ENCODE measurements at regions not wholly inside any gene's neighbourhood (a gene's known extent, or its start where the extent isn't known, plus 50 kb on each side); places are given as distances from the start of the nearest gene placed in this dataset.
"Not testable (repeated sequence)": the region's sequence is repeated elsewhere in the genome, so short reads cannot be mapped to it uniquely, and the experiment has no call there.

DNA sequence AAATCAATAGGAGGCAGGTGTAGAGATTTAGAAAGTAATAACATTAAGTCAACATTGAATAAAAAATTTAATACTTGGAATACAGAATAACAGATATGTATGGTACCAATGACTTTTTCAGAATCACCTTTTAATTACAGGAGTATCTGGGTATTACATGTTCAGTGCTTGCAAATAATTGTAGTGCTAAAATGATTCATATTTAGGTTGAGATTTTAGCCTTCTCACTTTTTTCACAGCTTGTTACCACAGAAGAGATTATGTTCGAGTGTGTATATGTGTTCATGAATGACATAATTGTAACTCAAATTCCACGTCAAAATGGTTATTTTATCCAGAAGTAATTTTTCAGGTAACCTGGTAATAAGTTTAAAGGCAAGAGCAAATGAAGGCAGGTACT, 187.9 kb upstream of the TBL1XR1 start:
- peaks cover 11% of the 10 kb centered on the region for H3K9me3 ChIP-seq (replicated peaks)
- no peak overlapping the region for H3K27ac ChIP-seq (replicated peaks)
- no peak for DNase-seq
- H3K27me3 ChIP-seq (ENCODE audit: low read depth) = no peaks in the 10 kb centered on the region
- H3K4me1 ChIP-seq = no peaks in the 10 kb centered on the region
- TF ChIP-seq, protein P1, sequence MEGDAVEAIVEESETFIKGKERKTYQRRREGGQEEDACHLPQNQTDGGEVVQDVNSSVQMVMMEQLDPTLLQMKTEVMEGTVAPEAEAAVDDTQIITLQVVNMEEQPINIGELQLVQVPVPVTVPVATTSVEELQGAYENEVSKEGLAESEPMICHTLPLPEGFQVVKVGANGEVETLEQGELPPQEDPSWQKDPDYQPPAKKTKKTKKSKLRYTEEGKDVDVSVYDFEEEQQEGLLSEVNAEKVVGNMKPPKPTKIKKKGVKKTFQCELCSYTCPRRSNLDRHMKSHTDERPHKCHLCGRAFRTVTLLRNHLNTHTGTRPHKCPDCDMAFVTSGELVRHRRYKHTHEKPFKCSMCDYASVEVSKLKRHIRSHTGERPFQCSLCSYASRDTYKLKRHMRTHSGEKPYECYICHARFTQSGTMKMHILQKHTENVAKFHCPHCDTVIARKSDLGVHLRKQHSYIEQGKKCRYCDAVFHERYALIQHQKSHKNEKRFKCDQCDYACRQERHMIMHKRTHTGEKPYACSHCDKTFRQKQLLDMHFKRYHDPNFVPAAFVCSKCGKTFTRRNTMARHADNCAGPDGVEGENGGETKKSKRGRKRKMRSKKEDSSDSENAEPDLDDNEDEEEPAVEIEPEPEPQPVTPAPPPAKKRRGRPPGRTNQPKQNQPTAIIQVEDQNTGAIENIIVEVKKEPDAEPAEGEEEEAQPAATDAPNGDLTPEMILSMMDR (IDR thresholded peaks at IDR 0.05; ENCODE audit: borderline replicate concordance) = no peak
- H3K36me3 ChIP-seq = no peaks in the 10 kb centered on the region
- no peak overlapping the region for H3K4me3 ChIP-seq
- intact Hi-C loops (cut with micrococcal nuclease) = no loop called here

DNA sequence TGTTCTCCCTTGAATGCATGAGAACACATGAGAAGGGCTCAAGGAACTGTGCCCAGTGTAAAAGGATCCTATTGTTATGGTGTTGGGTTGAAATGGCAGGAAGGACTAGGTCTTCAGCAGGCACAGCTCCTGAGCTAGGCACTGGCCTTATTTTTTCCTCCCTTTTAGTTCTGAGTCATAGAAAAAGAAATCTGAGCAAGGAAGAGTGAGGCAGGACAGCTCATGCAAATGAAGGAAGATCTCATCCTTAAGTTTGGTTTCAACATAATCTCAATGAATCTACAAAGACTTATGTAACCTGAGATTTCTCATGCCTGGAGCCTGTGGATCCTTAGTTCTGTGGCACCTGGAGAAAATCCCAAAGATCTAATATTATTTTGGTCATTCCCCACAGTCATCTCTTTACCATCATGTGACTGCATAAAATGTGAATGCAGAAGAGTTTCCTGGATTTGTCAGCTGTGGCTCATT, 188.6 kb upstream of the TBL1XR1 start:
- intact Hi-C loops (cut with micrococcal nuclease) = no loop called here
- H3K27ac ChIP-seq (replicated peaks) = no peak overlapping the region
- TF ChIP-seq, protein P1 (IDR thresholded peaks at IDR 0.05; ENCODE audit: borderline replicate concordance) = no peak

DNA sequence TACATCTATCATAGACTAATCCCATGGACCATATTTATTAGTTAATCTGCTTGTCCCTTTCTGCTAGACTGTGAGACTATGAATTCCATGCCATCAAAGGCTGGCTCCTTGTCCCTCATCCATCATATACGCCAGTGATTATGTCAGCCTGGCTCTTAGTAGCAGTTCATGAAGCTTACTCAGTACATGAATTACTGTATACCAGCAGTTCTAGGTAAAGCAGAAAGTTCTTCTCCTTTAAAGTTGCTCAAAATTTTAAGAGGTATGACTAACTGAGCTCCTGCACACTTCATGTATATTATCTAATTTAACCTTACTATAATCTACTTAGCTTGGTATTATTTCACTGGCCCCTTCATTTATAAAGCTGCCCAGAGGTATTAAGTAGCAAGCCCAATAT, 190.9 kb upstream of the TBL1XR1 start:
- H3K4me1 ChIP-seq = no peaks in the 10 kb centered on the region
- no peak overlapping the region for H3K27ac ChIP-seq (replicated peaks)
- no peaks in the 10 kb centered on the region for H3K9me3 ChIP-seq (replicated peaks)
- no peaks in the 10 kb centered on the region for H3K27me3 ChIP-seq (ENCODE audit: low read depth)
- no peaks in the 10 kb centered on the region for H3K36me3 ChIP-seq
- H3K4me3 ChIP-seq = no peak overlapping the region
- intact Hi-C loops (cut with micrococcal nuclease) = no loop called here
- TF ChIP-seq, protein P1 (IDR thresholded peaks at IDR 0.05; ENCODE audit: borderline replicate concordance) = no peak
- DNase-seq = no peak

More for the DNA sequence above, 188.6 kb upstream of the TBL1XR1 start:
- Histone ChIP-seq H3K9me3 (replicated peaks) (peaks cover 4% of the 10 kb centered on the region), H3K36me3 (no peaks in the 10 kb centered on the region), H3K4me1 (no peaks in the 10 kb centered on the region), H3K27me3 (ENCODE audit: low read depth) (no peaks in the 10 kb centered on the region), H3K4me3 (no peak overlapping the region)
- DNase-seq = no peak

GRCh38 chr3:177394231-177395024, 197.1 kb upstream of the TBL1XR1 start:
- H3K27ac ChIP-seq (replicated peaks); intact Hi-C loops (cut with micrococcal nuclease); DNase-seq; H3K27me3 ChIP-seq (ENCODE audit: low read depth); H3K36me3 ChIP-seq; H3K4me1 ChIP-seq; H3K9me3 ChIP-seq (replicated peaks): not testable (repeated sequence)
- H3K4me3 ChIP-seq = peak overlapping the region; percentile 41

GRCh38 chr3:177396733-177397132, 199.5 kb upstream of the TBL1XR1 start:
- Histone ChIP-seq H3K27ac (replicated peaks) (no peak overlapping the region), H3K27me3 (ENCODE audit: low read depth) (no peaks in the 10 kb centered on the region), H3K4me1 (no peaks in the 10 kb centered on the region), H3K9me3 (replicated peaks) (no peaks in the 10 kb centered on the region), H3K36me3 (no peaks in the 10 kb centered on the region), H3K4me3 (no peak overlapping the region)
- intact Hi-C loops (cut with micrococcal nuclease) = no loop called here
- TF ChIP-seq, protein P1 (IDR thresholded peaks at IDR 0.05; ENCODE audit: borderline replicate concordance) = no peak
- no peak for DNase-seq

DNA sequence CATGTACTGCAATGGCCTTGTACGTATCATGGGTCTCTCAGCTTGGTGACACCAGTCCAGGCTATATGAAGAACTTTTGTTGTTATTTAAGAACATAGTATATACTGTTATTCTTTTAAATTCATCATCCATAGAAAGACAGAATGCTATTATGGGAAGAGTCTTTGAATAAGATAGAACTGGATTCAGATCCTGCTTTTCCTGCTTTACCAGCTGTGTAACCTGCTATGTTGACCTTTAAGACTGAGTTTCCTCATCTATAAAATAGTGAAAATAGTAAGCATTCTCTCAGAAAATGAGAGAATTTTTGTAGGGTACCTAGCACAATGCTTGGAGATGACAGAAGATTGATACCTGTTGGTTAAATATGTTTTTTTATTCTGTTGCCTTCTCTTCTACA, 204.1 kb upstream of the TBL1XR1 start:
- Histone ChIP-seq H3K36me3 (no peaks in the 10 kb centered on the region), H3K27me3 (ENCODE audit: low read depth) (no peaks in the 10 kb centered on the region), H3K4me1 (no peaks in the 10 kb centered on the region), H3K9me3 (replicated peaks) (no peaks in the 10 kb centered on the region), H3K27ac (replicated peaks) (no peak overlapping the region), H3K4me3 (no peak overlapping the region)
- TF ChIP-seq, protein P1 (IDR thresholded peaks at IDR 0.05; ENCODE audit: borderline replicate concordance) = no peak
- no peak for DNase-seq
- intact Hi-C loops (cut with micrococcal nuclease) = no loop called here

Measured in left ventricle myocardium inferior (tissue), 1 donor.